Activated B cell treated with CpG ODN at 0.5 μM for 24 hours (primary cell): ENCODE measurements at regions not wholly inside any gene's neighbourhood (a gene's known extent, or its start where the extent isn't known, plus 50 kb on each side); places are given as distances from the start of the nearest gene placed in this dataset.
"Not testable (repeated sequence)": the region's sequence is repeated elsewhere in the genome, so short reads cannot be mapped to it uniquely, and the experiment has no call there.

Experiments used
- ATAC-seq: fragments of 200-7000 bp; cut with Tn5 transposase; one replicate; pipeline ENCODE4 v1.10.0; 2021; ENCODE audit warnings: low read depth, mild to moderate bottlenecking, moderate library complexity
- CTCF ChIA-PET: fragments of 350-600 bp; sonication (Branson Sonifier 250); formaldehyde crosslinking; loops from one replicate; lab custom pipeline; 2021; ENCODE audit warnings: antibody characterized with exemption; lab: Charles Lee
- POLR2A ChIA-PET: fragments of 350-600 bp; sonication (Branson Sonifier 250); formaldehyde crosslinking; loops from one replicate; lab custom pipeline; 2021; ENCODE audit warnings: antibody characterized with exemption; lab: Charles Lee
- DNase-seq: peaks from one replicate; pipeline ENCODE4 v3.0.0; 2022
- H3K27ac Mint-ChIP-seq: one replicate; pipeline ENCODE4 v1.8.0; 2020; ENCODE audit warnings: mixed read lengths
- H3K27me3 Mint-ChIP-seq: one replicate; pipeline ENCODE4 v1.8.0; 2021; ENCODE audit warnings: mixed read lengths
- H3K36me3 Mint-ChIP-seq: one replicate; pipeline ENCODE4 v1.8.0; 2021; ENCODE audit warnings: low read depth, mixed read lengths
- H3K4me1 Mint-ChIP-seq: one replicate; pipeline ENCODE4 v1.8.0; 2021; ENCODE audit warnings: mixed read lengths
- H3K4me3 Mint-ChIP-seq: one replicate; pipeline ENCODE4 v1.8.0; 2020; ENCODE audit warnings: mild to moderate bottlenecking, mixed read lengths
- H3K9me3 Mint-ChIP-seq: one replicate; pipeline ENCODE4 v1.8.0; 2020; ENCODE audit warnings: mixed read lengths
- CTCF ChIP-seq: fragments of 200-600 bp; IDR thresholded peaks from one replicate; pipeline ENCODE4 v1.8.0; 2022; ENCODE audit warnings: antibody characterized with exemption, mild to moderate bottlenecking
- intact Hi-C: fragments of 100-400 bp; cut with micrococcal nuclease; formaldehyde crosslinking; loops from one replicate; pipeline ENCODE4 v1.15.1; 2024

GRCh38 chr12:13530966-13531365, 334.4 kb downstream of the EMP1 start:
- intact Hi-C loops: loop anchor here (10.0 kb wide), 2 partner anchors 1176 to 1696 kb away; partner anchors contain the start of genes BORCS5 and MANSC1
- H3K27me3 Mint-ChIP-seq: no peaks in the 10 kb centered on the region
- no peaks in the 10 kb centered on the region for H3K9me3 Mint-ChIP-seq
- peaks cover 21% of the 10 kb centered on the region for H3K4me1 Mint-ChIP-seq
- H3K36me3 Mint-ChIP-seq: no peaks in the 10 kb centered on the region
- CTCF ChIA-PET: no interaction called here
- ATAC-seq (no peak), DNase-seq (no peak)
- no peak overlapping the region for H3K27ac Mint-ChIP-seq
- no peak overlapping the region for H3K4me3 Mint-ChIP-seq
- no peak for TF ChIP-seq CTCF
- POLR2A ChIA-PET: no interaction called here

GRCh38 chr12:13526185-13526921, 329.8 kb downstream of the EMP1 start:
- intact Hi-C loops, H3K4me3 Mint-ChIP-seq, H3K27ac Mint-ChIP-seq, CTCF ChIA-PET, H3K9me3 Mint-ChIP-seq, H3K27me3 Mint-ChIP-seq, ATAC-seq, POLR2A ChIA-PET, H3K4me1 Mint-ChIP-seq, H3K36me3 Mint-ChIP-seq, DNase-seq: not testable (repeated sequence)

GRCh38 chr12:13523536-13524307, 327.2 kb downstream of the EMP1 start:
- no peak overlapping the region for H3K4me3 Mint-ChIP-seq
- no peak for TF ChIP-seq CTCF
- ChIA-PET CTCF (no interaction called here), POLR2A (no interaction called here)
- DNase-seq (no peak), ATAC-seq (no peak)
- no peak overlapping the region for H3K27ac Mint-ChIP-seq
- no peaks in the 10 kb centered on the region for H3K36me3 Mint-ChIP-seq
- no peaks in the 10 kb centered on the region for H3K9me3 Mint-ChIP-seq
- intact Hi-C loops: no loop called here
- H3K27me3 Mint-ChIP-seq: peaks cover 15% of the 10 kb centered on the region
- no peaks in the 10 kb centered on the region for H3K4me1 Mint-ChIP-seq

GRCh38 chr12:13518034-13518433, 321.5 kb downstream of the EMP1 start:
- Mint-ChIP-seq H3K9me3 (peaks cover 25% of the 10 kb centered on the region), H3K27me3 (peaks cover 15% of the 10 kb centered on the region)
- H3K4me3 Mint-ChIP-seq, intact Hi-C loops, POLR2A ChIA-PET, DNase-seq, H3K27ac Mint-ChIP-seq, H3K4me1 Mint-ChIP-seq, ATAC-seq, H3K36me3 Mint-ChIP-seq: not testable (repeated sequence)
- CTCF ChIA-PET: interaction anchor here (1.5 kb wide), 1 partner anchor 17 kb away, joined by 3 read pairs; no protein-coding TSS in a partner anchor

- H3K27ac Mint-ChIP-seq: no peak overlapping the region
- peaks cover 16% of the 10 kb centered on the region for H3K9me3 Mint-ChIP-seq
- no peak for DNase-seq
- intact Hi-C loops: no loop called here
- H3K27me3 Mint-ChIP-seq: no peaks in the 10 kb centered on the region
- POLR2A ChIA-PET: no interaction called here
- H3K4me1 Mint-ChIP-seq: no peaks in the 10 kb centered on the region
- CTCF ChIA-PET: no interaction called here
- H3K36me3 Mint-ChIP-seq: no peaks in the 10 kb centered on the region
- no peak for TF ChIP-seq CTCF
- ATAC-seq: no peak
- no peak overlapping the region for H3K4me3 Mint-ChIP-seq
These were observed 313.2 kb downstream of the EMP1 start for GRCh38 chr12:13509740-13510139.

- Mint-ChIP-seq H3K4me1 (no peaks in the 10 kb centered on the region), H3K9me3 (no peaks in the 10 kb centered on the region), H3K4me3 (no peak overlapping the region), H3K27me3 (no peaks in the 10 kb centered on the region), H3K27ac (no peak overlapping the region), H3K36me3 (no peaks in the 10 kb centered on the region)
- ChIA-PET CTCF (no interaction called here), POLR2A (no interaction called here)
- TF ChIP-seq CTCF: no peak
- intact Hi-C loops: no loop called here
- DNase-seq (no peak), ATAC-seq (no peak)
These were observed 309.1 kb downstream of the EMP1 start for GRCh38 chr12:13505636-13506035.
